GM12878 (cell line): ENCODE measurements at regions not wholly inside any gene's neighbourhood (a gene's known extent, or its start where the extent isn't known, plus 50 kb on each side); places are given as distances from the start of the nearest gene placed in this dataset.

Experiments used
- BCL11A ChIP-seq: IDR thresholded peaks from 2 replicates; pipeline ENCODE4 v1.6.1; 2011; ENCODE audit warnings: low read depth, low read length
- BCL3 ChIP-seq: IDR thresholded peaks from 2 replicates; pipeline ENCODE4 v1.6.1; 2011; ENCODE audit warnings: borderline replicate concordance, low read depth, mild to moderate bottlenecking, moderate library complexity, low read length; ENCODE audit not compliant: insufficient read depth, poor library complexity, severe bottlenecking
- BHLHE40 ChIP-seq, 2 experiments: fragments of 450-650 bp in 1 of 2; IDR thresholded peaks; 2 replicates each; pipeline ENCODE4 v1.6.1; 2011 to 2017; ENCODE audit warnings: low read depth in 2 of 2, borderline replicate concordance in 1 of 2, improper control_type of control experiment in 1 of 2, low read length in 1 of 2, mild to moderate bottlenecking in 1 of 2
- CEBPB ChIP-seq, 2 experiments: fragments of 150-350 bp in 1 of 2; IDR thresholded peaks; 2 replicates each; pipeline ENCODE4 v1.6.1; 2012 to 2014; ENCODE audit warnings: low read depth in 2 of 2, low read length in 2 of 2, borderline replicate concordance in 1 of 2, inconsistent platforms in 1 of 2
- CHD1 ChIP-seq: IDR thresholded peaks from 2 replicates; pipeline ENCODE4 v1.6.1; 2012; ENCODE audit warnings: low read depth, low read length, improper control_type of control experiment
- CREB1 ChIP-seq: IDR thresholded peaks from 2 replicates; pipeline ENCODE4 v1.6.1; 2012; ENCODE audit warnings: low read depth, mild to moderate bottlenecking, inconsistent platforms
- ESRRA ChIP-seq: IDR thresholded peaks from 2 replicates; pipeline ENCODE4 v1.6.1; 2012; ENCODE audit warnings: mild to moderate bottlenecking, low read length, improper control_type of control experiment
- FOS ChIP-seq: IDR thresholded peaks from 3 replicates; pipeline ENCODE4 v1.6.1; 2011; ENCODE audit warnings: borderline replicate concordance; ENCODE audit not compliant: insufficient read length; ENCODE audit errors: extremely low read depth
- FOXK2 ChIP-seq: fragments of 450-650 bp; IDR thresholded peaks from 2 replicates; pipeline ENCODE4 v1.6.1; 2017; ENCODE audit warnings: mild to moderate bottlenecking, moderate library complexity
- IRF4 ChIP-seq: IDR thresholded peaks from 2 replicates; pipeline ENCODE4 v1.6.1; 2011; ENCODE audit warnings: low read depth, low read length
- LARP7 ChIP-seq: fragments of 450-650 bp; IDR thresholded peaks from 2 replicates; pipeline ENCODE4 v1.6.1; 2017; ENCODE audit warnings: mild to moderate bottlenecking
- NR2C2 ChIP-seq: IDR thresholded peaks from 2 replicates; pipeline ENCODE4 v1.6.1; 2011; ENCODE audit warnings: borderline replicate concordance, low read depth; ENCODE audit not compliant: control insufficient read depth, insufficient read length
- RELB ChIP-seq: fragments of 450-650 bp; IDR thresholded peaks from 2 replicates; pipeline ENCODE4 v1.6.1; 2017; ENCODE audit warnings: low read depth, mild to moderate bottlenecking, moderate library complexity
- SMC3 ChIP-seq: IDR thresholded peaks from 2 replicates; pipeline ENCODE4 v1.6.1; 2011; ENCODE audit warnings: low read length, improper control_type of control experiment, borderline replicate concordance
- USF2 ChIP-seq: IDR thresholded peaks from 2 replicates; pipeline ENCODE4 v1.6.1; 2011; ENCODE audit warnings: low read depth, low read length, improper control_type of control experiment, borderline replicate concordance
- YBX1 ChIP-seq: fragments of 450-650 bp; IDR thresholded peaks from 2 replicates; pipeline ENCODE4 v1.6.1; 2016; ENCODE audit warnings: antibody characterized with exemption
- ZNF622 ChIP-seq: fragments of 450-650 bp; IDR thresholded peaks from 2 replicates; pipeline ENCODE4 v1.6.1; 2017; ENCODE audit warnings: mild to moderate bottlenecking, inconsistent platforms
- ZSCAN29 ChIP-seq: fragments of 450-650 bp; IDR thresholded peaks from 2 replicates; pipeline ENCODE4 v1.6.1; 2017; ENCODE audit warnings: mild to moderate bottlenecking, moderate library complexity
- TF ChIP-seq, protein P1 (sequence below): IDR thresholded peaks from 2 replicates; pipeline ENCODE4 v1.6.1; 2012; ENCODE audit warnings: improper control_type of control experiment, low read depth, low read length; ENCODE audit not compliant: insufficient replicate concordance
- TF ChIP-seq, protein P2 (sequence below): fragments of 450-650 bp; IDR thresholded peaks from 2 replicates; pipeline ENCODE4 v1.6.1; 2016; ENCODE audit warnings: mild to moderate bottlenecking

DNA sequence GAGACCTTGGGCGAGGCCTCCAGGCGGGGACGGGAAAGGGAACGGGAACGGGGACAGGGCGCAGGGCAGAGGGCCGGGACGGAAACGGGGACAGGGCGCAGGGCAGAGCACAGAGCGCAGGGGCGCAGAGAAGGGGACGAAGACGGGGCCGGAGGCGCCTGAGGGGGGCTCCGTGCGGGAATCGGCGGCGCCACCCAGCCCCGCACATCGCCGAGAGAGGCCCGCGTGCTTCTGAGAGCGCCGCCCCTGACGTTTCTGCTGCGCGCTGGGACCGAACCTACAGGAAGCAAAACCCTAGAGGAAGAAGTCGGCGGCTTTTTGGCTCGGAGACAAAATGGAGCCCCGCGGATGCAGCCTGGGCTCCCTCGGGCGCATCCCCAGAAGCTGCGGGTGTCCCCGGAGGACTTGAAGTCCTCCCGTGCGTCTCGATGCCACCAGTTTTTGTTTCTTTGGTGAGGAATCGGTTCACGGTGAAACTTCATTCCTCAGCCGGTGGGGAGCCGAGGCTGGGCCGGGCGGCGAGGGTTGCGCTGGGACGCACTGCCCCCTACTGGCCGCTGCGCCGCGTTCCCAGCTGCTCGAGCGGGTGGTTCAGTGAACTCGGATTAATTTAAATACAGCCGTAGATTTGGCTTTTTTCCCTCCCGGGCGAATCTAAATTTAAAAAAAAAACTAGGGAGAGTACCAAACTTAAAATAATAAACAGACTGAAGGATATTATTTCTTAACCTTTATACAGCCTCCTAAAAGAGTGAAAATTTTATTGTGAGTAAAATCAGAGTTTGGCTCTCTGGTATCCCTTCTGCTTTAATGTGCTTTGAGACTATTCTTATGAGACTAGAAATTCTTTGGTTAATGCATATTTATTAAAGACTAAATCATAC is 350.0 kb upstream of the ARGLU1 start (continued):
- TF ChIP-seq FOS = no peak
- no peak for TF ChIP-seq IRF4
- peak; percentile 42; the same call in 1 of the 2 replicates for TF ChIP-seq SMC3
- TF ChIP-seq CHD1 = no peak
- peak; percentile 53; the same call in 1 of the 2 replicates for TF ChIP-seq CREB1
- no peak for TF ChIP-seq ESRRA
- peak; percentile 67; the same call in 1 of the 2 replicates for TF ChIP-seq LARP7
- TF ChIP-seq, protein P1, sequence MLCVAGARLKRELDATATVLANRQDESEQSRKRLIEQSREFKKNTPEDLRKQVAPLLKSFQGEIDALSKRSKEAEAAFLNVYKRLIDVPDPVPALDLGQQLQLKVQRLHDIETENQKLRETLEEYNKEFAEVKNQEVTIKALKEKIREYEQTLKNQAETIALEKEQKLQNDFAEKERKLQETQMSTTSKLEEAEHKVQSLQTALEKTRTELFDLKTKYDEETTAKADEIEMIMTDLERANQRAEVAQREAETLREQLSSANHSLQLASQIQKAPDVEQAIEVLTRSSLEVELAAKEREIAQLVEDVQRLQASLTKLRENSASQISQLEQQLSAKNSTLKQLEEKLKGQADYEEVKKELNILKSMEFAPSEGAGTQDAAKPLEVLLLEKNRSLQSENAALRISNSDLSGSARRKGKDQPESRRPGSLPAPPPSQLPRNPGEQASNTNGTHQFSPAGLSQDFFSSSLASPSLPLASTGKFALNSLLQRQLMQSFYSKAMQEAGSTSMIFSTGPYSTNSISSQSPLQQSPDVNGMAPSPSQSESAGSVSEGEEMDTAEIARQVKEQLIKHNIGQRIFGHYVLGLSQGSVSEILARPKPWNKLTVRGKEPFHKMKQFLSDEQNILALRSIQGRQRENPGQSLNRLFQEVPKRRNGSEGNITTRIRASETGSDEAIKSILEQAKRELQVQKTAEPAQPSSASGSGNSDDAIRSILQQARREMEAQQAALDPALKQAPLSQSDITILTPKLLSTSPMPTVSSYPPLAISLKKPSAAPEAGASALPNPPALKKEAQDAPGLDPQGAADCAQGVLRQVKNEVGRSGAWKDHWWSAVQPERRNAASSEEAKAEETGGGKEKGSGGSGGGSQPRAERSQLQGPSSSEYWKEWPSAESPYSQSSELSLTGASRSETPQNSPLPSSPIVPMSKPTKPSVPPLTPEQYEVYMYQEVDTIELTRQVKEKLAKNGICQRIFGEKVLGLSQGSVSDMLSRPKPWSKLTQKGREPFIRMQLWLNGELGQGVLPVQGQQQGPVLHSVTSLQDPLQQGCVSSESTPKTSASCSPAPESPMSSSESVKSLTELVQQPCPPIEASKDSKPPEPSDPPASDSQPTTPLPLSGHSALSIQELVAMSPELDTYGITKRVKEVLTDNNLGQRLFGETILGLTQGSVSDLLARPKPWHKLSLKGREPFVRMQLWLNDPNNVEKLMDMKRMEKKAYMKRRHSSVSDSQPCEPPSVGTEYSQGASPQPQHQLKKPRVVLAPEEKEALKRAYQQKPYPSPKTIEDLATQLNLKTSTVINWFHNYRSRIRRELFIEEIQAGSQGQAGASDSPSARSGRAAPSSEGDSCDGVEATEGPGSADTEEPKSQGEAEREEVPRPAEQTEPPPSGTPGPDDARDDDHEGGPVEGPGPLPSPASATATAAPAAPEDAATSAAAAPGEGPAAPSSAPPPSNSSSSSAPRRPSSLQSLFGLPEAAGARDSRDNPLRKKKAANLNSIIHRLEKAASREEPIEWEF = no peak
- no peak for TF ChIP-seq RELB
- TF ChIP-seq CEBPB (IDR thresholded peaks at IDR 0.05; ENCODE audit: borderline replicate concordance in 1 of 2, low read depth in 2 of 2, low read length in 2 of 2) = no peak
- no peak for TF ChIP-seq FOXK2
- TF ChIP-seq USF2 = no peak
- TF ChIP-seq ZNF622 = no peak
- TF ChIP-seq NR2C2 = no peak
- no peak for TF ChIP-seq BHLHE40 (IDR thresholded peaks at IDR 0.05; ENCODE audit: borderline replicate concordance in 1 of 2, low read depth in 2 of 2, low read length in 1 of 2)
- TF ChIP-seq YBX1 = no peak
- TF ChIP-seq, protein P2, sequence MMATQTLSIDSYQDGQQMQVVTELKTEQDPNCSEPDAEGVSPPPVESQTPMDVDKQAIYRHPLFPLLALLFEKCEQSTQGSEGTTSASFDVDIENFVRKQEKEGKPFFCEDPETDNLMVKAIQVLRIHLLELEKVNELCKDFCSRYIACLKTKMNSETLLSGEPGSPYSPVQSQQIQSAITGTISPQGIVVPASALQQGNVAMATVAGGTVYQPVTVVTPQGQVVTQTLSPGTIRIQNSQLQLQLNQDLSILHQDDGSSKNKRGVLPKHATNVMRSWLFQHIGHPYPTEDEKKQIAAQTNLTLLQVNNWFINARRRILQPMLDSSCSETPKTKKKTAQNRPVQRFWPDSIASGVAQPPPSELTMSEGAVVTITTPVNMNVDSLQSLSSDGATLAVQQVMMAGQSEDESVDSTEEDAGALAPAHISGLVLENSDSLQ = no peak
- no peak for TF ChIP-seq BCL11A
- peak; percentile 62; the same call in 1 of the 2 replicates for TF ChIP-seq ZSCAN29
- TF ChIP-seq BCL3 = no peak
